ENCODE measurements at regions not wholly inside any gene's neighbourhood (a gene's known extent, or its start where the extent isn't known, plus 50 kb on each side); places are given as distances from the start of the nearest gene placed in this dataset.

DNA sequence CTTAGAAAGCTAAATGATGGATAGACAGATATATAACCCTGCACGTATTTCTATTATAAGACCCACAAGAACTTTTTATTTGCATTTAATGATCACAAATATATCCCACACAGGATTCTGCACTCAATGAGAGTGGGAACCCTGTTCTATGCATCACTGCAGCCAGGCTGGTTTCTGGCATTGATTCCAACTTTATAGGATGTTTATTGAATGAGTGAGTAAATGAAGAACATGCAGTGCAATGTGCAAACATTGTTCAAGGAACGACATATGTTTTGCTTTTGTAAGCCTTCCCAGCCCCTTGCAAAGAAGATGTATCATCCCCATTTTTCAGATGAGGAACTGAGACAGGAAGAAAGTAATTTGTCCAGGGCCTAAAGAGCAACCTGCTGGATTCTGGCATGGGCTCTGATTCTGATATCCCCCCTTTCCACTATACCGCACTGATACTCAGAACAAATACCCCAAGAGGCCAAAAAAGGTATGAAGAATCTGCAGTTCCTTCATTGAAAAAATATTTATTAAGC, 246.3 kb downstream of the LACC1 start:
- no peaks in the 10 kb centered on the region for H3K36me3 ChIP-seq
- TF ChIP-seq CTCF (IDR thresholded peaks at IDR 0.05) (no peak), POLR2A (IDR thresholded peaks at IDR 0.05) (no peak)
- no peaks in the 10 kb centered on the region for H3K27me3 ChIP-seq
- H3K4me3 ChIP-seq, result no peak overlapping the region
- H3K27ac ChIP-seq, result no peak overlapping the region
- no peaks in the 10 kb centered on the region for H3K4me1 ChIP-seq
- peaks cover 0 to 5% of the 10 kb centered on the region in 2 donors for H3K9me3 ChIP-seq
- no peak for DNase-seq
- intact Hi-C loops (cut with DNase I; ENCODE audit: low total_unique reads), result no loop called here

DNA sequence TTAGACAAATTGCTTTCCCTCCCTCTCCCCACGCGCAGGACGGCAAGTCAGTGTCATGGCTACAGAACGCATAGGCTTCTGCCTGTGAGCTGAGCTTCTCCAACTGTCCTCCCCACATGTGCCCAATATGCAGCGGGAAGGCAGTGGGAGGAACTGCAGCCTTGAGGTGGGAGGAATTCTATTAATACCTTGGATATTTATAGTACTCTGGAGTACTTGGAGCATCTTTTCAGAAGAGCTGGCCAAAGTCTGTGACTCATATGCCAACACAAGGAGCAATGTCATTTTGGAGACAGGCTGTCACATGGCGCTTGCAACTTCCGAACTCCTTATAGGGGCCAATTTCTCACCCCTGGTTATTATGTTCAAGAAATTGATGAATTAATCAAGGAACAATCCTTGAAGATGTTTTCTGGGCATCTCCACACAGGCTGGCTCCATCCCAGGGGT, 245.0 kb upstream of the SERP2 start:
- TF ChIP-seq POLR2A (IDR thresholded peaks at IDR 0.05) (no peak), CTCF (IDR thresholded peaks at IDR 0.05) (no peak)
- intact Hi-C loops (cut with DNase I; ENCODE audit: low total_unique reads), result no loop called here
- H3K36me3 ChIP-seq, result no peaks in the 10 kb centered on the region
- H3K4me3 ChIP-seq, result no peak overlapping the region
- no peaks in the 10 kb centered on the region for H3K9me3 ChIP-seq
- DNase-seq, result peak; percentile 49 to 56
- no peaks in the 10 kb centered on the region for H3K27me3 ChIP-seq
- H3K4me1 ChIP-seq, result no peaks in the 10 kb centered on the region
- no peak overlapping the region for H3K27ac ChIP-seq

GRCh38 chr13:44129418-44129817, 244.2 kb upstream of the SERP2 start:
- intact Hi-C loops (cut with DNase I; ENCODE audit: low total_unique reads), result no loop called here
- Histone ChIP-seq H3K27me3 (no peaks in the 10 kb centered on the region), H3K27ac (no peak overlapping the region), H3K9me3 (no peaks in the 10 kb centered on the region), H3K4me3 (no peak overlapping the region), H3K4me1 (no peaks in the 10 kb centered on the region), H3K36me3 (no peaks in the 10 kb centered on the region)
- DNase-seq, result no peak
- TF ChIP-seq POLR2A (IDR thresholded peaks at IDR 0.05) (no peak), CTCF (IDR thresholded peaks at IDR 0.05) (no peak)

GRCh38 chr13:44131069-44131614, 242.5 kb upstream of the SERP2 start:
- Histone ChIP-seq H3K36me3 (no peaks in the 10 kb centered on the region), H3K4me1 (no peaks in the 10 kb centered on the region), H3K27me3 (no peaks in the 10 kb centered on the region), H3K4me3 (no peak overlapping the region), H3K27ac (no peak overlapping the region), H3K9me3 (no peaks in the 10 kb centered on the region)
- TF ChIP-seq CTCF (IDR thresholded peaks at IDR 0.05) (no peak), POLR2A (IDR thresholded peaks at IDR 0.05) (no peak)
- intact Hi-C loops (cut with DNase I; ENCODE audit: low total_unique reads), result no loop called here
- DNase-seq, result no peak

DNA sequence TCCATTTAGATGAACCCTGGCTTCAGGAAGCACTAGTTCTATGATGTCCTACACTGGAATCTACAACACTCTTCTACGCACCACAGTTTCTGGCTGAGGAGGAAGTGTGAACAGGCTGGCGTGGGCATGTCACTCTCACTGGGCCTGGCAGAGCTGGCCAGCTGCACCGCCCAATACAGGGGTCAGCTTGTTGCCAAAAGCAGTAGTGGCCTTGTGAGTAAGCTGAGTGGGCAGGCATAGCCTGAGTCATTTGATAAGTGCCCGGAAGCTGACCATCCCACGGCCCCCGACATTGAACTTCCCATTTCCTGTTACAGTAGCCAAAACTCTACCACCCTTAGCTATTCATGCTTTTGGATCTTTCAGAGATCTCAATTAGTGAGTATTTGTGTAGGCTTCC, 240.9 kb upstream of the SERP2 start:
- intact Hi-C loops (cut with DNase I; ENCODE audit: low total_unique reads), result no loop called here
- Histone ChIP-seq H3K4me3 (no peak overlapping the region), H3K4me1 (no peaks in the 10 kb centered on the region), H3K27me3 (no peaks in the 10 kb centered on the region), H3K27ac (no peak overlapping the region), H3K36me3 (no peaks in the 10 kb centered on the region), H3K9me3 (no peaks in the 10 kb centered on the region)
- no peak for TF ChIP-seq POLR2A (IDR thresholded peaks at IDR 0.05)
- TF ChIP-seq CTCF (IDR thresholded peaks at IDR 0.05), result no peak
- peak in 1 of 2 donors; percentile 37 for DNase-seq

Data from uterus (tissue), 3 donors.